GM18511 (cell line): ENCODE measurements at regions not wholly inside any gene's neighbourhood (a gene's known extent, or its start where the extent isn't known, plus 50 kb on each side); places are given as distances from the start of the nearest gene placed in this dataset.

Source experiments
- ATAC-seq: cut with Tn5 transposase; IDR thresholded peaks from one replicate; pipeline ENCODE4 v1.9.1; 2021; ENCODE audit warnings: mild to moderate bottlenecking, moderate library complexity; ENCODE audit not compliant: unreplicated experiment

- no peak for ATAC-seq
Measured at GRCh38 chr11:112400476-112401014, 139.9 kb upstream of the PLET1 start.

DNA sequence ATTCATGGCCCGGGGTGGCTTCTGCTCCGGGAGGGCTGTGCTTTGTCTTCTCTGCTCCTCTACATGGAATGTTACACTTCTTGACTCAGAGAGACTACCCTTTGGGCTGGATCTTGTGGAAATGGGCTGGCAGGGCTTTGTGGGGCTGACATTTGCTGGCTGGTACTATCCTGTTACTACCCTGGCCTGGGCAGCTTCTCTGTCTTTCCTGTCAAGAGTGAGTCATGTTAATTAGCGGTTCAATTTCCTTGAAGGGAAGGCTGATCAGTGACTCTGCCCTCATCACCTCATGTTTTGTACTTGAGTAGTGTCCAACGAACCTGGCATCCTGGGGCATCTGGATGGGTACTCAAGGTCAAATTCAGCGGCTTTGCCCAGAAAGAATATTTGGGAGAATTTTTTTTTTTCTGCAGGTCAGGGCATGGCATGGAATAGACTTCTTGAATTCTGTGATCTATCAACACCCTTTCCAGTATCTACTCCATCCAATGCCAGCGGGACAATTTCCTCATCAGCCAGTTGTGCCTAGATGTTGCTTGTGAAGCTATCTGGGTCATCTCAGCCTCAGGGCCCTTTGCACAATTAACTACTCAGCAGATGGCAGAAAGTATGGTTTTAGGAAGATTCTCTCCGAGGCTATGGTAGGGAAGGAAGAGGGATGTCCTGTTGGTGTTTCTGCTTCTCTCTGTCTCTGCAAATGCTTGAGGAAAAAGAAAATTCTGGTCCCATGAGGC lies 140.5 kb upstream of the PLET1 start:
- no peak for ATAC-seq

DNA sequence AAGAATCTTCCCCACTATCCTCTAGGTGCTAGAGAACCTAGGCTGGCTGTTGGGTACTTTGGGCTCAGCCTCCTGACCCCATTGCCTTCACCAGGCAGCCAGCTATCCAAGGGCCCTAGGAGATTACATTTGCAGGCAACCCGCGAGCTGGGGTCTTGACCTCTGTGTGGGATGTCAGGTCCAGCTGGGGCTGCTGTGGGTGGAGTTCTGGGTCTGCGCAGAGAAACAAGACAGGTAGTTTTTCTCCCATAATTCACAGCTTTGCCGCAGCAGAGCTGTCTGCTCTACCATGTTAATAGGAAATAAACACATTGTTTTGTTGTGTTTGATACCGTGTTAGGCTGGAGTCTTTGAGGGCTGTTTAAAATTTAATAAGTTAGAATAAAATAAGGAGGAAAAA lies 142.8 kb upstream of the PLET1 start:
- no peak for ATAC-seq

- no peak for ATAC-seq
Measured at GRCh38 chr11:112404112-112404511, 143.5 kb upstream of the PLET1 start.

DNA sequence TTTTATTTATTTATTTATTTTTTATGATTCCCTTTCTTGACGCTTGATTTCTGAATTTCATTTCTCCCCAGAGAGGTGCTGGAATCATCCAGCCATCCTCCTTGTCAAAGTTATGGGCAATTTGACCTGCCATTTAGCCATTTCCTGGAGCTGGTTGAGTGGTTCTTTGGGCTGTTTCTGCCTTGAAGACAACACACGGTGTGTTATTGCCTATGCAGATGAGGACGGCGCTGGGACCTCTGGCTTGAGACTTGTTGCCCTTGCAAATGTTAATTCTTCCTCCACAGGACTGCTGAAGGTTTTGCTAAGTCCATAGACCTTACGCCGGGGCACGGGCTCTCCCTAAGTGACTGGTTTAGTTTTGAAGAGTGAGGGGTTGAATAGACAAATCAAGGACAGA lies 147.9 kb upstream of the PLET1 start:
- ATAC-seq = no peak

DNA sequence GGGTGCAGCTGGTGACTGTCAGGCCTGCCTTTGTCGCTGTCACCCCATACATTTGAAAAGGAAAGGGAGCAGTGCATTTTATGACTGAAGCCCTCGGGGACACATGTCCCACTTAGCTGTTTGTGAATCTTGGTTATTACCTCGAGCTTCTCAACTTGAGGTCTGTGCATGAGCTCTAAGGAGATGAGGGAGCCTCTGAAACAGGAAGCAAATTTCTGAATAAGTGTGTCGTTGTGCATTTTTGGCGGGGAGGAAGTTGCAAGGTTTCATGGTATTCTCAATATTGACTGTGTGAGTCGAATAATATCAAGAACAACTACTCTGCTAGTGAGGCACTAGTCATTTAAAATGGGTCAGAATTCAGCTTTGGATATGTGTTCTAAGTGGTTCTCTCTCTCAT lies 149.7 kb upstream of the PLET1 start:
- no peak for ATAC-seq

GRCh38 chr11:112412383-112412782 lies 151.7 kb upstream of the PLET1 start:
- no peak for ATAC-seq

GRCh38 chr11:112417339-112417738 lies 156.7 kb upstream of the PLET1 start:
- no peak for ATAC-seq

- no peak for ATAC-seq
Measured at GRCh38 chr11:112418438-112418837, 157.8 kb upstream of the PLET1 start.

- ATAC-seq = no peak
Measured at GRCh38 chr11:112421879-112422278, 161.2 kb upstream of the PLET1 start.

- ATAC-seq = no peak
Measured at GRCh38 chr11:112425121-112425520, 164.5 kb upstream of the PLET1 start.

GRCh38 chr11:112437096-112437495 lies 176.4 kb upstream of the PLET1 start:
- ATAC-seq = no peak

DNA sequence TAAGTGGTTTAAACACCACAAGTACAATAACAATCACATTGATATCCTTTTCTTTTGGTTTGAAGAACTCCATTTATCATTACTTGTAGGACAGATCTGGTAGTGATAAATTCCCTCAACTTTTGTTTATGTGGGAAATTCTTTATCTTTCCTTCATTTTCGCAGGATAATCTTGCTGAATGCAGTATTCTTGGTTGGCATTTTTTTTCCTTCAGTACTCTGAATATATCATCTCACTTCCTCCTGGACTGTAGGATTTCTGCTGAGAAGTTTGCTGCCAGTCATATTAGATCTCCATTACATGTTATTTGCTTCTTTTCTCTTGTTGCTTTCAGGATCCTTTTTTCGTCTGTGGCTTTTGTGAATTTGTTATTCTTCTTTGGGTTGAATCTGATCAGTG lies 179.0 kb upstream of the PLET1 start:
- no peak for ATAC-seq

GRCh38 chr11:112440518-112440917 lies 179.9 kb upstream of the PLET1 start:
- no peak for ATAC-seq

GRCh38 chr11:112448168-112448567 lies 187.5 kb upstream of the PLET1 start:
- ATAC-seq = no peak

GRCh38 chr11:112448806-112449205 lies 188.1 kb upstream of the PLET1 start:
- ATAC-seq = no peak

- no peak for ATAC-seq
Measured at GRCh38 chr11:112451250-112451649, 190.6 kb upstream of the PLET1 start.

- no peak for ATAC-seq
Measured at GRCh38 chr11:112453601-112454577, 193.2 kb upstream of the PLET1 start.

- ATAC-seq = no peak
Measured at GRCh38 chr11:112454841-112455240, 194.2 kb upstream of the PLET1 start.

DNA sequence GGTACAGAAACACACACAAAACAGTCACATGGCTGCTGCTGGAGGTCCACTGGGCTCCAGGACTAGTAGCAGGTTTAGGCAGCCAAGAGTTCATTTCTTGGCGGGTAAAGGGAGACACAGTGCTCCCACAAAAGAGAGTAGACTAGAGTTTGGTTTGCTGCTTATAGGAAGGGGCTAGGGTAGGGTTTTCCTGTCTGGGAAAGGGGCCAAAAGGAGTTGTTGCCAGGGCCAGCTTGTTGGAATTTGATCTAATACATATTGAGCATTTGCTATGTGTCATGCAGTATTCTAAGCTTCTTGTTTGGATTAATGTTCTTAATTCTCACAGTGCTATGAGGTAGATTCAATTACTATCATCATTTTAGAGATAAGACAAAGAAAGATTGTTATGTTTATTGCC lies 195.1 kb upstream of the PLET1 start:
- ATAC-seq = no peak

DNA sequence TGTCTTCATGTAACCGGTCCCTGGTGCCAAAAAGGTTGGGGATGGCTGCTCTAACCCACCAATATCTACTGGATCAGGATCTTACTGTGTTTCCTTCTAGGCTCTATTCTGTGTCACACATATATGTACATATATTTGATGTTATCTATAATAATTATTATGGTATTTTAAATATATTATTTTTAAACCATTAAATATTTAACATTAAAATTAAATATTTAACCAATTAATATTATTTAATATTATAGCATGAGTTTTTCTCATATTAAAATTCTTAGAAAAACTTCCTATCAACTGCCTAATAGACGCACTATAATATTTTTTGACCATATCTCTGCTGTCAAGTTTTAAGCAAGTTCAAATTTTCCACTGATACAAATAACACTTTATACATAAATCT lies 196.9 kb upstream of the PLET1 start:
- no peak for ATAC-seq

GRCh38 chr11:112459001-112459400 lies 198.3 kb upstream of the PLET1 start:
- ATAC-seq = no peak
